Non-pigmented ciliary epithelial cell (primary cell): ENCODE measurements at regions not wholly inside any gene's neighbourhood (a gene's known extent, or its start where the extent isn't known, plus 50 kb on each side); places are given as distances from the start of the nearest gene placed in this dataset.
"Not testable (repeated sequence)": the region's sequence is repeated elsewhere in the genome, so short reads cannot be mapped to it uniquely, and the experiment has no call there.

Source experiments
- DNase-seq: peaks from one replicate; pipeline ENCODE4 v3.0.0-alpha.2; 2010; ENCODE audit warnings: low read depth

- DNase-seq, result no peak
These were observed 1218.1 kb downstream of the ROBO2 start for GRCh38 chr3:78257951-78258530.

GRCh38 chr3:78258798-78259197 is 1218.9 kb downstream of the ROBO2 start:
- peak; percentile 86 for DNase-seq

- no peak for DNase-seq
These were observed 1220.5 kb downstream of the ROBO2 start for GRCh38 chr3:78260388-78260787.

DNA sequence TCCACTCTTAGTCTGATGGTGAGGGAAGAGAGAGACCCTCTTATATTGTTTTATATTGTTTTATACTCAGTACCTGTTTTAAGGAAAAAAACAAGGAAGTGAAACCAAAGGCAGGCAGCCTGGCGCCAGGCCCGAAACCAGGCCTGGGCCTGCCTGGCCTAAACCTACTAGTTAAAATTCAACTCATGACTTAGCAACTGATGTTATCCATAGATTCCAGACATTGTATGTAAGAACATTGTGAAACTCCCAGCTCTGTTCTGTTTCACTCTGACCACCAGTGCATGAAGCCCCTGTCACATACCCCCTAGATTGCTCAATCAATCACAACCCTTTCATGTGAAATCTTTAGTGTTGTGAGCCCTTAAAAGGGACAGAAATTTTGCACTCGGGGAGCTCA is 1226.7 kb downstream of the ROBO2 start:
- DNase-seq, result not testable (repeated sequence)

- no peak for DNase-seq
These were observed 1227.3 kb downstream of the ROBO2 start for GRCh38 chr3:78267235-78267634.

DNA sequence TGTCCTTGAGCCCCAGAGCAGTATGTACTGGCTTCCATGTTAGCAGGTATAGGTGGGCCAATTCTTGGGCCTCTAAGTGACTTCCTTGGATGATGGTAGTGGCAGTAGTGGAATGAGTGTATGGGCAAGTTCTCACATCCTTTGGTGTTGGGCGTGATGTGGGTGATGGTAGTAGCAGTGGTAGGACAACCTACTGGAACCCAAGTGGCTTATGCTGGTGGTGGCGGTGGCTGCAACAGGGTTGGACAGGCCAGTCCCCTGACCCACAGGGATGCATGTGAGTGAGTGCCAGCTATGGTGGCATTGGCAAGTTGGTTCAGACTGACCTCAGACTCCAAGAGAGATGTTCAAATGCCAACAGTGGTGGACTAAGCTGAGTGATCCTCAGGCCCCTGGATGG is 1228.2 kb downstream of the ROBO2 start:
- no peak for DNase-seq

- no peak for DNase-seq
These were observed 1229.1 kb downstream of the ROBO2 start for GRCh38 chr3:78268716-78269668.

- no peak for DNase-seq
These were observed 1233.4 kb downstream of the ROBO2 start for GRCh38 chr3:78273326-78273725.

DNA sequence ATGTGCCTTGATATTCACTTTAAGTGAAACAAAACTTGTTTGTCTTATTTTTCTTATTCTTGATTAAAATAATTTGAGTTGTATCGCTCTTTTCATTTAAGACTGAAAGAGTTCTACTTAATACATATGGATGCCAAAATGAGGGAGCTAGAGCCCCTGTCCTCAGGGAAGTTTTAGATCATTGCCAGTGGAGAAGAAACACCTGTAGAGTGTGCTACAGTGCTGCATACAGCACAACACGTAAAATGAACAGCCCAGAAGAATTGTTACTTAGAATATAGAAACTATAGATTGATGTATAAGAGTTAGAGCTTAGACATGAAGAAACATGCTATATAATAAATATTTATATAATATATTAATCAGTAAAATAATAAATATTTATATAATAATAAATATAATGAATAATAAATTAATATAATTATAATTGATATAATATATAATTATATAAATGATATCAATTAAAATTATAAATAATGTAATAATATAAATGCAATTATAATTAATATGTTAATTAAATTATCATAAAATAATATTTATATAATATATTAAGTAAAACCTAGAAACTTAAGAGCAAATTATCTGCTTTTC is 1234.7 kb downstream of the ROBO2 start:
- no peak for DNase-seq

DNA sequence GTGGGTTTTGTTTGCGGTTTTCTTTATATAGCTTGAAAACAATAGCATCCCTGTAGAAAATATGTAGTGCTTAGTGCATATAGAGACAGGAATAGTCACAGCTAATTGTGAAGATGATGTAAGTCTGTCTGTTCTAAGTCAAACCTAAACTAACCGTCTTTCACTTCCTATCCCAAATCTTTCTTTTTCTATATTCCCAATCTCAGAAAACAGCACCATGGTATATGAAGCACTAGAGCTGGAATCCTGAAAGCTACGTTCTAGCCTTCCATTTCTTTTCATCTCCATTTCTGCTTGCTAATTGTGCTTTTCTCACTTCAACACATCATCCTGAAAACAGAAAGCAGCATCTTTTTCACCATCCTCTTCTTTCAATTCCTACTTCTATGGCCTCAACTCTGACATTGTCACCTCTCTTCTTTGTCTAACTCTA is 1235.5 kb downstream of the ROBO2 start:
- no peak for DNase-seq

DNA sequence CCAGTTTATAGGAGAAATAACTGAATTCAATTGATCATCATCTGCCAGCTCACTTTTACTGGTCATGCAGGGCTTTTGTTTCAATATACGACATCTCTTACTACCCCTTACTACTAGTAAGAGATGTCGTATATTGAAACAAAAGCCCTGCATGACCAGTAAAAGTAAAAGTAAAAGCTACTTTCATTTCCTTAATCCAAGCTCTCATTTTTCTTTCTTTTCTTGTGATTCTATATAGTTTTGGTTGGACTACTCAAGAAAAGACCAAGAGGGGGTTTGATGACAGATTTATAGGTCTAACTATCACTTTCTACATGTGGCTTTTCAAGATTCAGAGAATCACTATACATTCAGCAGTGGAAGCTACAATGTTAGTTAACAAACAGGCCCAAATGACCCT is 1237.3 kb downstream of the ROBO2 start:
- no peak for DNase-seq

DNA sequence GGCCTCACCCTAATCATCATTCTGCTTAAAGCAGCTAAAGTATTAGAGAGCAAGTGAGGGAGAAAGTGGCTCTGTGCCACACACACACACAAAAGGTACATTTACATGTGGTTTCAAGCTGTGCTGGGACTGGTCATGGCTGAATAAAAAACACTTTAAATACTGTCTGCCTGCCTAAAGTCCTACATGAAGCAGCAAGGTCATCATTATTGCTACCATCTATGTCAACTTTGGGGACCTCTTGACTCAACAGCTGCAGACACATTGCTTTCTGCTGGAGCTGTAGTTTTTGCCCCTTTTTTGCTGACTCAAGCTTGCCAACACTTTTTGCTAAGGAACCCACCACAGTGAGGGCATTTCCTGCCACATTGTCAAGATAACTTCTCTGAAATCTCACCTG is 1237.9 kb downstream of the ROBO2 start:
- DNase-seq, result no peak

DNA sequence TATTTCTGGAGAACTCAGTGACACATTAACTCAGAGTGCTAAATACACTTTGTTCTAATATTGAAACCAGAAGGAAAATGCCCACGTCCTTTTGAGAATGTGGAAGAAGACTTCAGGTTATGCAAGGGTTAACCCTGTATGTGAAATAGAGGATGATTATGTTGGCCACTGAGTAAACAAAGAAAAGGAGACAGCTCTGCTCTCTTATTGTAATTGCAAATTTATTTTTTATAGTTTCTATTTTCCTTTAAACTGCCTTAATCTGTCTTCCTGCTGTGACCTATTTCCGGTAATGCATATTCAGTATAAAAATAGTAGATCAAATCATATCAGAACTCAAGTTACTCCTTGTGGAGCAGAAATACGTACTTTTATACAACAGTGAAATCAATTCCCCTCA is 1239.2 kb downstream of the ROBO2 start:
- DNase-seq, result no peak

DNA sequence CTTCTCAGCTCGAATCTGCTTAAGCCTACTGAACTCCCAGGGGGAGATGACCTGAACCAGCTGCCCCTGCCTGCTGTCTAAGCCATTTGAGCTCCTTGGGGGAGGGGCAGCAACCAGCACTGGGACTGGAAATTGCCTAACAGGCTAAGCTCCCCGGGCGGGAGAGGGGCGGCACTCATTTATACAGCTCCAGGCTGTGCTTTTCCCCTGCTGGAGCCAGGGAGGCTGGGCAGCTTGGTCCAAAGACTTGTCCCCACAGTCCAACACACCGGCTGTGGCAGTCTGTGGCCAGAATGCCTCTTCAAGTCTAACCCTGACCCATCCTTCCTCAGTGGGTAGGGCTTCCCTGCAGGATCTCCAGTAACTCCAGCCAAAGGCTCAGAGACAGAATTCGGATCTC is 1241.5 kb downstream of the ROBO2 start:
- DNase-seq, result no peak

GRCh38 chr3:78283994-78284393 is 1244.1 kb downstream of the ROBO2 start:
- DNase-seq, result no peak

GRCh38 chr3:78285032-78285728 is 1245.3 kb downstream of the ROBO2 start:
- no peak for DNase-seq

DNA sequence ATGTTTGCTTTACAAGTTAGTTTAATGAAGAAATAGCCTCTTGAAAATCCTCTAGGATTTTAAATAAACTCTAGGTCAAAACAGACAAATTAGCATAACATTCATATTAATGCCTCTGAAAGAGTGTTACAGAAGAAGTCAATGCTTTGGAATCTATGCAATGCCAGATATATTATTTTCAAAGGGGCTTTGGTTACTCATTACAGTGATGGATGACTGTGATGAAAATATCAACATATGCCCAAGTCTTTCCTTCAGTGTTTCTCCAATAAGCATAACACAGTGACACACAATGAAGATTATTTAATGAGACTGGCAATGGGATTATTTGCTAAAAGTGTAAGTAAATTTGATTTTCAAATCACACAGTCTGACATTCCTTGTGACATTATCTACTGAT is 1247.2 kb downstream of the ROBO2 start:
- no peak for DNase-seq

DNA sequence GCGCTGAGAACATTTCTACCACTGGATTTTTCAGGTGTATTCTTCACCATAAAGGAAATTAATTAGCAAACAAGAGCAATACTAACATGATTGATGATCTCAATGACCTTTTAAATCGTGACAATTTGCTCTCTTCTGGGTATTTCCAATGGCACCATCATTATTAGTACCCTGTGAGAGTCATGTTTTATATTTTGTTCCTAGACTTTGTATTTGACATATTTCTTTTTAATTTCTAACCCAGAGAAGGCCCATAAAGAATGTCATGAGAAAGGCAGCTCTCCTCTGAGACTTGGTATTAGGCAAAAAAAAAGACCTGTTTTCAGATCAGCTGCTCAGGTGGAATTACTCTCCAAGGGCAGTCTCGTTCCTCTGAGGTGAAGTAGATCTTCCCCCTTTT is 1253.4 kb downstream of the ROBO2 start:
- DNase-seq, result no peak

- no peak for DNase-seq
These were observed 1264.2 kb downstream of the ROBO2 start for GRCh38 chr3:78304115-78304514.

DNA sequence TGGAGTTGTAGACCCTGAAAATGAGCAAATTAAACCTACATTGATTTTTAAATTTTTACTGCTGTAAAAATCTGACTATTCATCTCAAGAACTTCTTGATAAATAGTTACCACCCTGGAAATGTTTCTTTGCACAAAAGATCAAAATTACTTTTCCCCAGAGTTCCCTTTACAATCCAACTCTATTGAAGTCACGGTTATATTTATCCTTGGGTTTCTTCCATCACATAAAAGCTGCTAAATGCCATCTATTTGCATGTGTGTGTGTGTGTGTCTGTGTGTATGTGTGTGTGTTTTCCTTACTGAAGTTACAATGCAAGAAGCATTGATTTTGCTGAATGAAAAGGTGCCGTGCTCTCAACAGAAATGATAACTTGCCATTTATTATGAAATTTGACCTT is 1273.0 kb downstream of the ROBO2 start:
- no peak for DNase-seq

GRCh38 chr3:78313332-78313731 is 1273.4 kb downstream of the ROBO2 start:
- no peak for DNase-seq

DNA sequence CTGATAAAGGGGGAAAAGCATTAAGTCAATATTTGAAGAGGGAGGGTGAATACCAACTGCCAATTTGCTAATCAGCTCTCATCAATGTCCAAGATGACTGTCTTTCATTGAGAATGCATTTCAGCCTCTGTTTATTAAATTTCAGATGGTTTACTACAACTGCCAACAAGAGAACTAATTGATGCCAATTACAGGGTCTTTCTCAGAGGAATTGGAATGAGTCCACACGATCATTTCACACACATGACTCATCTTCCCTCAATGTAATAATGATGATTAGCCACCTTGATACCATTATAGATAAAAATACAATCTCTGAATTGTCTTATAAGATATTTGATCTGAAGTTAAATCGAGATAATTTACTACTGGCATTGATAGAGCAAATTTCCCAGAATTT is 1274.4 kb downstream of the ROBO2 start:
- no peak for DNase-seq

DNA sequence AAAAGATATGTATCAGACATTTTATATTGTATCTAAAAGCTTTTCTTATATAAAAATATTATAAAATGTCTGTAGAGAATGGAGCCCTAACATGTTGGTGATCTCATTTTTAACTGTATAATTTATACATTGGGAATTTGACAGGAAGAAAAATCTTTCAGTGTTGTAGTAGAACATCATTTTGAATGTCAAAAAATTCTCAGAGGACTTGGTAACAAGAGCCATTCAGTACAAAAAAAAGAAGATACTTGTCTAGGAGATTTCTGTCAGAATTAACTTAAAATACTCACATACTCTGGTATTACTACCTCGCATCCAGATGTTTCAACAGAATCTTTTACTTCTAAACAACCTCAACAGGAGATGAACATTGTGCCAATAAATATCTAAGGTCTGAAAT is 1277.9 kb downstream of the ROBO2 start:
- DNase-seq, result no peak
